ENCODE measurements at regions not wholly inside any gene's neighbourhood (a gene's known extent, or its start where the extent isn't known, plus 50 kb on each side); places are given as distances from the start of the nearest gene placed in this dataset.

DNA sequence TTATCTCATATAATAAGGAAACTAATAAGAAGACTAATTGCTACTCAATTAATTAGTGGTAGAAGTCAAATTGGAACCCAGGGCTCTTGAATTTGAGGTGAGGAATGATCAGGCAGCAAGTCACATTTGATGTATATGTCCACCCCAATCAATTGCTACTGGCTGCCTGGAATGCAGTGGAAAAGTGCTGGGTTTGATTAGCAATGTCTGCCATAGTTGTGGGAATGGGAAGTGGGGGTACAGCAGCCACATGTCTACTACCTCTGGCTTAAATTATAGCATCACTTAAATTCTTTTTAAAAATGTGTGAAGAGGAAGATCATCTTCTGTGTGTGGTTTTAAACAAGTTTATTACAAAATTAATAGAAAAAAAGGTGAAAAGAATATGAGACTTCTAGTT is 50.8 kb upstream of the NAV2 start:
- DNase-seq (ENCODE audit: extremely low read depth, low read depth) = no peak

DNA sequence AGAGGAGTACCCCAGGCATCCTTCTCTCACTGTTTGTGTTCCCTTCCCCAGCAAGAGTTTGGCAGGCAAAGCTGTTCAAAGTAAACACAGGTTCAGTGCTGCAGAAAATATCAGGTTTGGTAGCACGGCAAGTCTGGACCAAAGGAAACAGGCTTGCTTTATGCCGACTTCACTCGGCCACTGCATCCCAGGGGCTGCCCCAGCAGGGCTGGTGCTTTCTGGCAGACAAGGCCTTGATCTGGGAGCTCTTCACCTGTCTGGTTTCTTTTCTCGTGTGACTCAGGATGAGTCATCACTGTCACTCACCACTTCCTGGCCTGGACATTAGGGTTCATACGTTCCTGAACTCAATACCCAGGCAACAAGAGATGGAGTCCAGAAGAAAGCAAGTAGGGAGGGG is 52.6 kb upstream of the NAV2 start:
- DNase-seq (ENCODE audit: extremely low read depth, low read depth) = peak; percentile 4

DNA sequence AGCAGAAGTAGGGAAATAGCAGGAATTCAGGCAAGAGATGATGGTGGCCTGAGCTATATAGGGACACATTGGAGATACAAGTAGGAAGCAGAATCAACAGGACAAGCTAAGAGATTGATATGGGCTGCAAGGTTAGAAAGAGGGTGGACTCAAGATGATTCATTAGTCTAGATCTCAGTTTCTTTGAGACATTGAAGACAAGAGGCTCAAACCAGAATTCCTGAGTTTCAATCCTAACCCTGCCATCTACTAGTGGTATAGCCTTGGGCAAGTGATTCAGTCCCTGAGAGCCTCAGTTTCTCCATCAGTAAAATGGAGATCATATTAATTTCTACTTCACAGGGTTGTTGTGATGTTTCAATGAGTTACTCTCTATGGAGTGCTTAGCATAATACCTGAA is 53.1 kb upstream of the NAV2 start:
- no peak for DNase-seq (ENCODE audit: extremely low read depth, low read depth)

DNA sequence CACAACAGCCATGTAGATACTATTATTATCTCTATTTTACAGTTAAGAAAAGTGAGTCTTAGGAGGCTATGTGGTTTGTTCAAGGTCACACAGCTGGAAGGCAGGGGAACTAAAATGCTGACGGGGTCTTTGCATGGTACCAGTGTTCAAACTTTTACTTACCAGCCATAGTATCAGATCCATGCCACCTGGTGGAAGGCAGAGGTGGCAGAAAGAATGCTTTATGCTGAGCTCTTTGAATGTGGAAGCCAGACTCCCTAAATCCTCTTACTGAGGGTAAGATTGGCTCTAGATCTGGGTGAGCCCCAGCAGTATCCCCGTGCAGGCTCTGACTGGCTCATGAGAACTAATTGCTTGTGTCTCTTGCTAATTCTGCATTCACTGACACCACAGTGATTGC is 54.3 kb upstream of the NAV2 start:
- no peak for DNase-seq (ENCODE audit: extremely low read depth, low read depth)

DNA sequence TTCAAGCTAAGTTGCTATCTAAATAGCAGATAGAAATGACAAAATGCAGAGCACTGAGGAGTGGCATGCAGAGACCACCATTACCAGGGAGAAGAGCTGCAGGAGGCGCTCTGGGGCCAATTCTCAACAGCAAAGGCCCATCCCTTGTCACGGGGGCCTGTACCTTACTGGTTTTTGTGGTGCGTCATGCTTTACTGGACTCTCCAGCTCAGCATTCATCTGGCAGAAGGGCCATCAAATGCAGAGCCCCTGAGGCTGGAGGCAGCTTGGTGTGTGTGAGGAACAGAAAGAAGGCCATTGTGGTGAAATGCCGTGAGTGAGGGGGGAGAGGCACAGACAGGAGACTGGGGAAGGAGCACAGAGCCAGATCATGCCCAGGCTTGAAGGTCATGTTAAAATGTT is 56.5 kb upstream of the NAV2 start:
- DNase-seq (ENCODE audit: extremely low read depth, low read depth) = no peak

DNA sequence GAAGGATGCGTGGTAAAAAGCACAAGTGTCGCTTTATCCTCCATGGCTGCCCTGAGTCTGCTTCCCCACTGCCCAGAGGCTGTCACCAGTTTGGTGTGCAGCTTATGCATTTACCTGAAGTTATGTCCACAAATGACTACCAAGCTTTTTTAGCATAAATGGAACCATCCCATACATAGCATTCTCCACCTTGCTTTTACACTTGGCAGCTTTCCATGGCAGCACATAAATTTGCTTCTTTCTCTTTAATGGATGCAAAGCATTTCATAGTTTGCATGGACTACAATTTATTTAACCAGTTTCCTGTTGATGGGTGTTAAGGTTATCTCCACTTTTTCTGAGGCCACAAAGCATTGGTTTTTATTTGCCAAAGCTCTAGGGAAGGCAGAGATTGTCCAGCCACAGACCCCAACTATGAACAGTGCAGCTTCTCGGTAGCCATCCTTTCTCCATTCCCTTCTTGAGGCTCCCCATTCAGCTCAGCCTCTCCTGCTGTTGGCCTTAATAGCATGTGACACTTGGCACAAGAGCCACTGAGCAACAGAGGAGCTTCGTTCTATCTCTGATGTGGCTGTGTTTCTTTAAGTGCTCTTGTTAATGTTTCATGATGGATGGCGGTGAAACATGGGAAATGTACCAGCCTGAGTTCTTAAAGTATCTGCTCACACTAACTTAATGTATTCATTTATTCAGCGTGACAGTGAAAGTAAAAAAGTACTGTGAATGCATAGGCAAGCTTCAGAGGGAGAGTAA is 59.8 kb upstream of the NAV2 start:
- no peak for DNase-seq (ENCODE audit: extremely low read depth, low read depth)

DNA sequence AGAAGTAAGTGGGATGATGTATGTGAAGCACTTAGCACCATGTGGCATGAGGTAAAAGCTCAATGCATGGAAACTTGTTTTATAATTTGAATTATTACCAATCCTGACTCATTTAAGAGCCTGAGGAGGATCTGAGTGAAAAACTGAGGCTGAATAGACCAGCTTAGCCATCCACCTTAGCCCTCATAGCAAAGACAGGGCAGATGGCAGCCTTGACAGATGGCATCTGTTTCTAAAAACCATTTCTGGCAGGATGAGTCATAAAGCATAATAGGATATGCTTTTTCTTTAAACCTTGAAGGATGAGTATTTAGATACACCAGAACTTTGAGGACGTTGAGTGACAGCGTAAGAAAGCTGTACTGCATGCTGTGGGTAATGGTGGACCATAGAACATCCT is 61.0 kb upstream of the NAV2 start:
- no peak for DNase-seq (ENCODE audit: extremely low read depth, low read depth)

DNA sequence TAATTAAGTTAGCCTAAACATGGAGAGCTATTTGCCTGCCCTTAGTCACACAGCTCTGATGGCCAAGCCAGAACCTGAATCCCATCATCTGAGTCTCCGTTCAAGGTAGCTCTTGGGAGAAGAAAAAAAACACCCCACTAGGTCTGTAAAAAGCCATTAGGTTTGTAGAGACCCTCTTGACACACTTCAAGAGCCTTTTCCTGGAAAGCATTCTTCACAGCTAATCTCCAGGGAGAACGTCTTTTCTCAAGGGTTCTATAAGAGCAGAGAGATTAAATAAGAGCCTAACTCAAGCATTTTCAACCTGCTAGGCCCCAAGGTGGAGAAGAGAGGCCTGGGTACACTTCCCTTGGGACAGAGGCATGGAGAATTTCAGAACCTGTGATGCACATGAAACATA is 61.6 kb upstream of the NAV2 start:
- no peak for DNase-seq (ENCODE audit: extremely low read depth, low read depth)

DNA sequence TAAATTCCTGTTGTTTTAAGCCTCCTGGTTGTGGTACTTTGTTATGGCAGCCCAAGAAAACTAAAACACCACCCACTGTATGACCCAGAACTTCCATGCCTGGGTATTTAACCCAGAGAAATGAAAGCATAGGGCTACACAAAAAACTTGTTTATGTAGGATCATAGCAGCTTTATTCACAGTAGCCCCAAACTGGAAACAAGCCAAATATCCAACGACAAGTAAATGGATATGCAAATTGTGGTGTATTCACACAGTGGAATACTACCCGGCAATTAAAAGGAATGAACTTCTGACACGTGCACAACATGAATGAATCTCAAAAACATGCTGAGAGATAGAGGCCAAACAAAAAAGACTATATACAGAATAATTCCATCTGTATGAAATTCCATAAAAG is 62.2 kb upstream of the NAV2 start:
- DNase-seq (ENCODE audit: extremely low read depth, low read depth) = no peak

DNA sequence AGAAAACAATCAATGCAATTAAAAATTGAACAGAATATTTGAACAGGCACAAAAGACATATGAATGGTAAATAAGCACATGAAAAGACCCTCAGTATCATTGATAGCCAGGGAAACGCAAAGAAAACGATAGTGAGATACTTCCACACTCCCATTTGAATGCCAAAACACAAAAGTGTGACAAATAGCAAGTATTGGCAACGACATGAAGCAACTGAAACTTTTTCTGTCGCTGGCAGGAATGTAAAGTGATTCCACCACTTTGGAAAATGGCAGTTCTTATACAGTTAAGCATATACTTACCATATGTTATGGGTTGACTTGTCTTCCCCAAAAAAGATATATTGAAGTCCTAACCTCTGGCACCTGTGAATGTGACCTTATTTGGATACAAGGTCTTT is 62.9 kb upstream of the NAV2 start:
- DNase-seq (ENCODE audit: extremely low read depth, low read depth) = no peak

DNA sequence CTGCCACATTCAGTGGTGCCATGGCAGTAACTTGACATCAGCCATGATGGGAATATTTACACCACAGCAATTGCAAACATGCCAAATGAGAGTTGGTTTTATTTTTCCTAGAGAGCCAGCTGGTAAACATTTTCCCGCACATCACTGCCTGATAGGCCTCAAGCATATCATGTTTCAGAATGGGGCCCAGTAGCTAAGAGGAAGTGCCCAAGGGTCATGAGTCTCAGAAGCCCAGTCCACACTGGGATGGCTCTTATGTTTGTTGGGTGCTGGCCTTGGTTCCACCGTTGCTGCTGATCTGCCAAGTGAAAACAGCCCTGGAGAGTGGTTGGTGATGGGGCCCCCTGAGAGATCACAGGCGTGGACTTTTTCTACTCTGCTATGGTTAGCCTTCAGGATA is 64.3 kb upstream of the NAV2 start:
- no peak for DNase-seq (ENCODE audit: extremely low read depth, low read depth)

DNA sequence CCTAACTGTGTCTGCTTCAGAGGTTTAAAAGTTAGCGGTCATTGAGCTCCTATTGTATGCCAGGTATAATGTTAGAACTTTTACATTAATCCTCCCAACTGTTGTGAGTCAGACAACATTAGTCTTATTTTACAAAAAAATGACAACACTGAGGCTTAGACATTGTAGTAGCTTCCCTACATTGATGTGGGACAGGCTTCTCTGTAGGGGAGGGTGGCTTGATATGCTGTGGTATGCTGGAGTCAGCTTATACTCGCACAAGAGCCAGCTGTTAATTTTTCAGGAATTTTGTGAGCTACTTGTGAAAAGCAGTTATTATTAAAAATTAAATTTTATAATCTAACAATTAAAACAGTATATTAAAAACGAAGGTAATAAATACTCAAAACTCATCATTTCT is 64.8 kb upstream of the NAV2 start:
- no peak for DNase-seq (ENCODE audit: extremely low read depth, low read depth)

DNA sequence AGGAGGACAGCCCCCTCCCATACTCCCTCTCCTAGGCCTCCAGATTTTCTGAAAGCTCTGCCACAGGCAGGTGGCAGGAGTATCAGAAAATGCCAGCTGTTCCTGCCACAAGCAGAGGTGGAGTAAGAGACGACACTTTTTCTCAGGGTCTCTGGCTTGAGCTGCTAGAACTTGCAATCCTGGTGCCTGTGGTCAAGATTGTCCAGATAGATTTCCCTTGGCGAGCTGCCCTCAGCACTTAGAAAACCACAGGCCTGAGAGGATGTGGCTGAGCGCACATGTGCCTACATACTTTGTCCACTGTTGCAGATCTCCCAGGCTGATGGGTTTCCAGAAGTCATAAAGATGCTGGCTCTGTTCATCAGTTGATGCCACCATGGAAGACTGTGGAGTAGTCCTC is 65.7 kb upstream of the NAV2 start:
- no peak for DNase-seq (ENCODE audit: extremely low read depth, low read depth)

DNA sequence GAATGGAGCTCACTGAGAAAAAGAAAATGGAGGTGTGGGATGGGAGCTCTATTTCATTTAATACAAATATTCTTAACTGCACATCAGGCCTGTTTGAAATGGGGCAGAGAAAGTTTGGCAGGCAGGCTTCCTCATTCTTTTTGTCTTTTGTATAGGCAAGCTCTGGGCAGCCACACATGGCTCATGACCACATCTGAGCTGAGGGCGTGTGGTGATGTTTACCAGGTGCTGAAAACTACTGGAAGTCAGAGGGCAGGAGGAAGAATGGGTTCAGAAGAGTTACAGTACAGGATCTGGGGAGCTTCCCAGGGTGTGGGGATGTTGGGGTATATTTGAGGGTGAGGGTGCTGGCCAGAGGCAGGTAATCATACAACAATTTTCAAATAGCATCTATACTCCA is 66.3 kb upstream of the NAV2 start:
- no peak for DNase-seq (ENCODE audit: extremely low read depth, low read depth)

DNA sequence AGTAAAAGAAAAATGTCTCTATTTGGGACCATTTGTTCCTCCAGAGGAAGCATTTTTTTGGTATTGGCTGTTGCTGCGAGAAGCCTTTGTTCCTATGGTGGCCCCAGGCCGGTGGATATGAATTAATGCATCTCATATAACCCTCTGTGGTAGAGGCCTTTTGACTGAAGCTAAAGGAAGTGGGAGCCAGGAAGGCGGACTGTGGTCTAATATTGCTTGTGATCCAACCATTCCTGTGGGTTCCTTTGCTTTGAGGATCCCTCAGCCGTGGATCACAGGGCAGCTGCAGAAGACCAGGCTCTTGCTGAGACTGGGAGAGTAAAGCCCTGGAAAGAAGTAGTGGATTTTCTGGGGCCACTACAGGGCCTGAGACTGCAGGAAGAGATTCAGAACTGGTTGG is 68.3 kb upstream of the NAV2 start:
- no peak for DNase-seq (ENCODE audit: extremely low read depth, low read depth)

DNA sequence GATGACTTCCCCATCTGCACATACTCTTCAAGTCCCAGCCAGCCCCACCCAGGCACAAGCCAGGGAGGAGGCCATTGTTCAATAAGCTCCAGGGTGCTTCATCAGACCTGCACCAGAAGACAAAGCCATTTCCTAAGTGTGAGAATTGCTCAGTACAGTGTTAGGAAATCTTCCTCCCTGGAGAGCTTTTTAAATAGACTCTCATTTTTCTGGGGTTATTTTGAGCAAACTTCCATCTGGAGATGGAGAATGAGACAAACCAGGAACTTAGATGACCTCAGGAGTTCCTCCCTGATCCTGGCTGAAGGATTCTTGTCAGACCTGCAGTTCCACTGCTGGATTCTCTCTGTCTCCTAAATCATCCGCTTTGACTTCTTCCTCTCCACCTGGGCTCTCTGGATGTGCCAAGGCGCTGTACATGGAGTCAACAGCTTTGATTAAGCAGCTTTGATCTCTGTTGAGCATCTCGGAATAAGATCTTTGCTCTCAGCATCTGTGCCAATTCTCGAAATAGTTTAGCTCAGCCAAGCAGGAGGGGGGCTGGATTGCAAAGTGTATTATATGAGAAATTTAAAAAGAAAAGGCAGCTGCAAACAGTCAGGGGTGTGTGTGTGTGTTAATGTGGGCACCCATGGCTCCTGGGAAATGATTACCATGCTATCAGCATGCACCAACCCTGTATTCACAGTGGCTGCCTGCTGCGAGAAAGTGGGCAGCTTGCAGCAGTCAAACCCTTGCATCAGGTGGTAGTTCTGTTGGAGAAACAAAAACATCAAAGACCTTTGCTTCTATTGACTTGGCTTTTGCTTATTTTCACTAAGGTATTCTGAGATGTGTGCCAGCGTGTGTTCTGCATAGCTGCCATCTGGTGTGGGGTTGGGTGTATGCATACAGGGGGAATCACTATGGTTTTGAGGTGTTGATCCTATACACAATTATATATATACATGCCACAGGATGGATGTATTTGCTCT is 70.2 kb upstream of the NAV2 start:
- DNase-seq (ENCODE audit: extremely low read depth, low read depth) = no peak

DNA sequence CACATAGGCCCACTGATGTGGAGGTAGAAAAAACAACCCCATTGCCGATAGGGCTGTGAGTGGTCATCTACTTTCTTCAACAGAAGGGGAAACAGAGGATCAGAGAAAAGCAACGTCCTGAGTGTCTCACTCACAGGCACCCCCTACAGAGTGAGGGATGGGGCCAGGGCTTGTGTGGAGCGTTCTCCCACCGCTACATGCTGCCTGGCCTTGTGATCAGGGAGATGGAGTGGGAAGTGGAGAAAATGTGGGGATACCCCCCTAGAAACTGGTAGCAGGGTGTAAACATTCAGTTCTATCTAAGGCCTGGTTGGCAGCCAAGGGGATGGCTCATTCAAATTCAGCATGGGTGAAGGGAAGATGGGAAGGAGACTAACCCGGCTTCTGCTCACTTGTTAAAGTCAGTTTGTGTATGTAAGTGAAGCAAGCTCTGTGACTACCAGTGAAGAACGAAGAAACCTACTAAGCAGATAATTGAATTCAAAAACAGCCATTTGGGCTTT is 73.0 kb upstream of the NAV2 start:
- no peak for DNase-seq (ENCODE audit: extremely low read depth, low read depth)

DNA sequence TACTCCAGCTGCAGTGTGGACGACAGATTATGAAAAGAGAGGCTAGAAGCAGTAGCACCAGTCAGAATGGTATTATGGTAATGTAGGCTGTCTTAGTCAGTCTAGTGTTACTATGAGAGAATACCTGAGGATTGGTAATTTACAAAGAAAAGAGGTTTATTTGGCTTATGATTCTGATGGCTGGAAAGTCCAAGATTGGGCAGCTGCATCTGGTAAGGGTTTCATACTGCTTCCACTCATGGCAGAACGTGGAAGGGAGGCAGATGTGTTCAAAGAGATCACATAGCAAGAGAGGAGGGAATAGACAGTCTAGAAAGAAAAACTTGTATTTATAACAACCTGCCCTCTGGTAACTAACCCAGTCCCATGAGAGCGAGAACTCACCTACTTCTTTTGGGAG is 77.3 kb upstream of the NAV2 start:
- DNase-seq (ENCODE audit: extremely low read depth, low read depth) = no peak

DNA sequence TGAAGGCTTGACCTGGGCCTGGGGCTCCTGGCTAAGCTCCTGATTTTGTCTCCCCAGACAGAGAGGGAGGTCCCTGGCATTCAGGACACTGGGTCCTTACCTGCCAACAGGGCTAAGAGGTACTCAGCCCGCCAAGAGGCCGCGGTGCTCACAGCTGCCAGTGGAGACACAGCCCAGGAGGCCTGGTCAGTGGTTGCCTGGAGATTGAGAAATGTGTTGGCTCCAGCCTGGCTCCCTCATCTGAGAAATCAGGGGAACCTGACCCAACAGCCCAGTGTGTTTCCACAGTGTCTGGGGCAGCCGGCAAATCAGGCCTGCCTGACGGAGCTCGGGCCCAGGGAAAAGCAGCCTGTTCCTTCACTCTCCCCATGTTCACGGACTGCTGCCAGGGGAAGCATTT is 79.4 kb upstream of the NAV2 start:
- DNase-seq (ENCODE audit: extremely low read depth, low read depth) = no peak

DNA sequence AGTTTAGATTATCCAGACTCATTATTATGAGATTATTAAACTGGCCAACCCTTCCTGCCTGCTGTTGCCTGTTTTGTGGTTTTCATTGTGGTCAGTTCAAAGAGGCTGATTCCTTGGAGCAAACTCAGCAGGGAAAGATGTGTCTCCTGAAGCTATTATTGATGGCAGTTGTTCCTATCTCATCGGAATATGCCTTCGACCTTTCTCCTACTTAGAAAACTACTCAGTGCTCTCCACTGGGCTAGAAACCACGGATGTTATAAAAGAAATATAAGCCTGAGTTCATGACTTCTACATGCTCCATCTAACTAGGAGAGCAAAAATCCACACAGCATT is 80.2 kb upstream of the NAV2 start:
- DNase-seq (ENCODE audit: extremely low read depth, low read depth) = no peak

DNA sequence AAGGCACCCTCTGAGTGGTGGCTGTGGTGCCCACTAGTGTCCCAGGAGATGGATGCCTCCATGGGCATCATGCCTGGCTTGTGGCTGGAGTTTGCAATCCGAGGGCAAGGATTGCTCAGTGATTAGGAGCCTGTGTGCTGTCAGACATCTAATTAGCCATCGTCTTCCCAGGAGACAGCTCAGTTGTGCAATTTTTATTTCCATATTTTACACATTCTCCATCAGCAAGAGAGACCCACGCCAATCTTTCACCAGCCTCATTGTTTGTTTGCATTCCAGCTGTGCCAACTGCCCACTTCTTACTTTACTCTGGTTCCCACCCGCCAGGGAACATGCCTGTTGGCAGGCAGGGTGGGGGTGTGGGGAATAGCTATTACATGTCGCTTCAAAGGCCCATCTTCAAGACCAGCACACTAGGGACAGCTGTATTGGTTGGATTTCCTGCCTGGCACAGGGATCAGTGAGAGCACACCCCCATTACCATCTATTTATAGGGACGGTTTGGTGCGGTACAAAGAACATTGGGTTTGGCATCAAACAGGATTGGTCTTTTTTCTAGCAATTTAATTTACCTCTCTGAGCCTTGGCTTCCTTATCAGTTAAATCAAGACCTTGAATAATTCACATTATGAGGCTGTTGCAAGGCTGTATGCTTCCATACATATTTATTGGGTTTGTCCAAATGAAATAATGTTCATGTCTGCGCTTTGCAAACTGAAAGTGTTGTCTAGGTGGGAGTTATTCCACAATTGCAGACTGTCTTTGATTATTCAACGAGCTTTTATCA is 80.7 kb upstream of the NAV2 start:
- no peak for DNase-seq (ENCODE audit: extremely low read depth, low read depth)

Data from NCI-H460 (cell line).